H1 (cell line): ENCODE measurements at regions not wholly inside any gene's neighbourhood (a gene's known extent, or its start where the extent isn't known, plus 50 kb on each side); places are given as distances from the start of the nearest gene placed in this dataset.

Experiments used
- CTCF ChIA-PET: fragments of 300-600 bp; sonication (Branson Sonifier 250); formaldehyde crosslinking; loops from one replicate; lab custom pipeline; 2021; ENCODE audit not compliant: partially characterized antibody; lab: Charles Lee
- POLR2A ChIA-PET: fragments of 300-600 bp; sonication (Branson Sonifier 250); formaldehyde crosslinking; loops from one replicate; lab custom pipeline; 2021; ENCODE audit warnings: inconsistent platforms; ENCODE audit not compliant: partially characterized antibody; lab: Charles Lee
- DNase-seq, 2 experiments: peaks; one replicate each; pipeline versions ENCODE4 v3.0.0 to v3.0.0-alpha.2; 2010 to 2022; ENCODE audit warnings: low spot score in 2 of 2, low read depth in 1 of 2, mixed read lengths in 1 of 2
- FAIRE-seq: peaks from 2 replicates; lab custom pipeline; 2011; peaks lifted over from hg19 to GRCh38; lab: Jason Lieb, UNC
- H2AFZ ChIP-seq: 2 replicates; pipeline ENCODE4 v1.8.1; 2012; ENCODE audit warnings: low read length, inconsistent platforms
- H2AK5ac ChIP-seq: 2 replicates; pipeline ENCODE4 v1.6.1; 2013; ENCODE audit warnings: low read depth, low read length
- H2BK120ac ChIP-seq: replicated peaks from 2 replicates; pipeline ENCODE3; 2013; ENCODE audit warnings: low read depth, low read length, inconsistent platforms
- H2BK12ac ChIP-seq: 2 replicates; pipeline ENCODE4 v1.6.1; 2013; ENCODE audit warnings: low read depth, low read length
- H2BK15ac ChIP-seq: 2 replicates; pipeline ENCODE4 v1.6.1; 2013; ENCODE audit warnings: low read length
- H2BK20ac ChIP-seq: 2 replicates; pipeline ENCODE4 v1.6.1; 2013; ENCODE audit warnings: low read length
- H2BK5ac ChIP-seq: 2 replicates; pipeline ENCODE4 v1.6.1; 2013; ENCODE audit warnings: low read depth, low read length
- H3K14ac ChIP-seq: 2 replicates; pipeline ENCODE4 v1.6.1; 2013; ENCODE audit warnings: inconsistent platforms; ENCODE audit not compliant: insufficient read length
- H3K18ac ChIP-seq: 2 replicates; pipeline ENCODE4 v1.6.1; 2013; ENCODE audit warnings: low read length; ENCODE audit errors: extremely low read depth
- H3K23ac ChIP-seq: 2 replicates; pipeline ENCODE4 v1.6.1; 2013; ENCODE audit warnings: inconsistent platforms; ENCODE audit not compliant: insufficient read length
- H3K23me2 ChIP-seq: 2 replicates; pipeline ENCODE4 v1.6.1; 2013; ENCODE audit warnings: low read depth, low read length
- H3K27ac ChIP-seq: 2 replicates; pipeline ENCODE4 v1.6.1; 2011; ENCODE audit warnings: low read depth, low read length, inconsistent platforms
- H3K27me3 ChIP-seq, 4 experiments: replicated peaks in 1 of 4; 1 replicate in 1 of 4; 2 replicates in 3 of 4; pipeline versions ENCODE4 v1.6.1 to v1.8.1; 2011 to 2013; ENCODE audit warnings: low read length in 3 of 4, mild to moderate bottlenecking in 3 of 4, inconsistent platforms in 2 of 4, mixed read lengths in 2 of 4, moderate library complexity in 1 of 4; ENCODE audit not compliant: control insufficient read depth in 3 of 4, insufficient read depth in 3 of 4; ENCODE audit errors: extremely low read depth in 1 of 4
- H3K36me3 ChIP-seq, 4 experiments: 2 replicates each; pipeline versions ENCODE4 v1.6.1 to v1.8.1; 2011 to 2013; ENCODE audit warnings: mild to moderate bottlenecking in 4 of 4, low read length in 3 of 4, moderate library complexity in 2 of 4, control low read depth in 1 of 4, inconsistent platforms in 1 of 4; ENCODE audit not compliant: insufficient read depth in 4 of 4, control insufficient read depth in 2 of 4
- H3K4ac ChIP-seq: replicated peaks from 2 replicates; pipeline ENCODE3; 2013; ENCODE audit warnings: low read length, low read depth, mixed read lengths, inconsistent platforms; ENCODE audit not compliant: insufficient read length
- H3K4me1 ChIP-seq, 4 experiments: replicated peaks in 1 of 4; 1 replicate in 1 of 4; 2 replicates in 3 of 4; pipeline versions ENCODE4 v1.6.1 to v1.8.1; 2011 to 2013; ENCODE audit warnings: low read length in 3 of 4, inconsistent platforms in 2 of 4, mixed read lengths in 1 of 4; ENCODE audit not compliant: insufficient read depth in 4 of 4, control insufficient read depth in 3 of 4
- H3K4me2 ChIP-seq, 2 experiments: 2 replicates each; pipeline versions ENCODE4 v1.6.1 to v1.8.1; 2011 to 2013; ENCODE audit warnings: low read depth in 2 of 2, low read length in 2 of 2, control low read depth in 1 of 2, inconsistent platforms in 1 of 2, mild to moderate bottlenecking in 1 of 2; ENCODE audit not compliant: insufficient read depth in 1 of 2
- H3K4me3 ChIP-seq, 4 experiments: fragments of 200-600, 300-600 bp in 1 of 4; sonication (generic), shearing (Covaris generic), sonication (Bioruptor Twin) in 1 of 4; 2 replicates each; pipeline versions ENCODE4 v1.5.1 to v1.8.1; 2011 to 2016; ENCODE audit warnings: low read length in 4 of 4, low read depth in 3 of 4, control low read depth in 2 of 4, inconsistent platforms in 2 of 4, mild to moderate bottlenecking in 2 of 4, mixed read lengths in 1 of 4, moderate library complexity in 1 of 4; ENCODE audit not compliant: insufficient read depth in 2 of 4; ENCODE audit errors: extremely low read depth in 1 of 4
- H3K56ac ChIP-seq: replicated peaks from 2 replicates; pipeline ENCODE3; 2013; ENCODE audit warnings: low read depth, mild to moderate bottlenecking, mixed read lengths, low read length, inconsistent platforms; ENCODE audit not compliant: insufficient read length
- H3K79me1 ChIP-seq: 2 replicates; pipeline ENCODE4 v1.6.1; 2013; ENCODE audit warnings: low read depth, low read length, control low read depth
- H3K79me2 ChIP-seq, 2 experiments: 2 replicates each; pipeline versions ENCODE4 v1.6.1 to v1.8.1; 2012 to 2013; ENCODE audit warnings: low read length in 2 of 2, mild to moderate bottlenecking in 2 of 2, inconsistent platforms in 1 of 2; ENCODE audit not compliant: insufficient read depth in 2 of 2, control insufficient read depth in 1 of 2
- H3K9ac ChIP-seq, 4 experiments: replicated peaks in 1 of 4; 1 replicate in 1 of 4; 2 replicates in 3 of 4; pipeline versions ENCODE4 v1.6.1 to v1.8.1; 2011 to 2013; ENCODE audit warnings: low read depth in 3 of 4, low read length in 3 of 4, control low read depth in 2 of 4, mild to moderate bottlenecking in 2 of 4, moderate library complexity in 2 of 4, inconsistent platforms in 1 of 4; ENCODE audit errors: extremely low read depth in 1 of 4
- H3K9me3 ChIP-seq, 2 experiments: 2 replicates each; pipeline versions ENCODE4 v1.6.1 to v1.8.1; 2012 to 2013; ENCODE audit warnings: mild to moderate bottlenecking in 2 of 2, moderate library complexity in 2 of 2, control low read depth in 1 of 2, inconsistent platforms in 1 of 2, low read depth in 1 of 2, low read length in 1 of 2, mixed read lengths in 1 of 2; ENCODE audit not compliant: insufficient read depth in 2 of 2
- H4K20me1 ChIP-seq, 2 experiments: replicated peaks in 1 of 2; 2 replicates each; pipeline versions ENCODE3 to v1.8.1; 2011 to 2013; ENCODE audit warnings: inconsistent platforms in 2 of 2, low read length in 2 of 2, mild to moderate bottlenecking in 1 of 2; ENCODE audit not compliant: insufficient read depth in 2 of 2, control insufficient read depth in 1 of 2
- H4K5ac ChIP-seq: 2 replicates; pipeline ENCODE4 v1.6.1; 2013; ENCODE audit warnings: low read length, low read depth, mixed read lengths, inconsistent platforms; ENCODE audit not compliant: insufficient read length
- H4K8ac ChIP-seq: 2 replicates; pipeline ENCODE4 v1.8.0; 2013; ENCODE audit warnings: mild to moderate bottlenecking, moderate library complexity, low read length, inconsistent platforms; ENCODE audit not compliant: insufficient read depth; ENCODE audit errors: extremely low read depth
- H4K91ac ChIP-seq: replicated peaks from 2 replicates; pipeline ENCODE3; 2013; ENCODE audit warnings: low read length, mixed read lengths, inconsistent platforms; ENCODE audit not compliant: insufficient read length
- SAP30 ChIP-seq: fragments of 300-600 bp; sonication (generic); IDR thresholded peaks from 2 replicates; pipeline ENCODE4 v1.7.1; 2012; ENCODE audit warnings: low read length, moderate library complexity, mild to moderate bottlenecking, inconsistent platforms; ENCODE audit not compliant: insufficient read depth, insufficient replicate concordance

DNA sequence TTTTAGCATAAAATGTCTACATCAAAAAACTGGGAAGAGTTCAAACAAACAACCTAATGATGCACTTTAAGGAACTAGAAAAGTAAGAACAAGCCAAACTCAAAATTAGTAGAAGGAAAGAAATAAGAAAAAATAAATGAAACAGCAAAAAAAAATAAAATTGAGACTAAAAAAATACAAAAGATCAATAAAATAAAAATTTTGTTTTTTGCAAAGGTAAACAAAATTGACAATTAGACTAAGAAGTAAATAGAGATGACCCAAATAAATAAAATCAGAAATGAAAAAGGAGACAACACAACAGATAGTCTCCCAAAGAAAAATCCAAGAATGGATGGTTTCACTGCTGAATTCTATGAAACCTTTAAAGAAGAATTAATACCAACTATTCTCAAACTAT lies 89.6 kb upstream of the MME start:
- H3K56ac ChIP-seq = no peak overlapping the region
- no peak overlapping the region for H2BK15ac ChIP-seq
- no peak for FAIRE-seq
- no peaks in the 10 kb centered on the region for H3K9me3 ChIP-seq
- no peak for TF ChIP-seq SAP30
- TF ChIP-seq, all 59 proteins: peak for 0
- no peaks in the 10 kb centered on the region for H3K4me1 ChIP-seq
- no peak overlapping the region for H2AFZ ChIP-seq
- no peak for DNase-seq
- H3K14ac ChIP-seq = no peak overlapping the region
- H2AK5ac ChIP-seq = no peak overlapping the region
- H2BK120ac ChIP-seq = no peak overlapping the region
- no peaks in the 10 kb centered on the region for H3K23me2 ChIP-seq
- CTCF ChIA-PET = no interaction called here
- no peak overlapping the region for H3K23ac ChIP-seq
- no peaks in the 10 kb centered on the region for H3K79me1 ChIP-seq
- H2BK12ac ChIP-seq = no peak overlapping the region
- no peak overlapping the region for H3K18ac ChIP-seq
- POLR2A ChIA-PET = no interaction called here
- no peak overlapping the region for H3K27ac ChIP-seq
- H3K27me3 ChIP-seq = no peaks in the 10 kb centered on the region
- no peak overlapping the region for H4K91ac ChIP-seq
- H3K79me2 ChIP-seq = no peaks in the 10 kb centered on the region
- H3K4ac ChIP-seq = no peak overlapping the region
- H3K36me3 ChIP-seq = no peaks in the 10 kb centered on the region; a peak in 1 of 8 replicates
- no peak overlapping the region for H3K4me2 ChIP-seq
- no peak overlapping the region for H3K4me3 ChIP-seq
- no peak overlapping the region for H2BK20ac ChIP-seq
- H4K8ac ChIP-seq = no peak overlapping the region
- H3K9ac ChIP-seq = no peak overlapping the region
- no peaks in the 10 kb centered on the region for H4K20me1 ChIP-seq
- H4K5ac ChIP-seq = no peak overlapping the region
- H2BK5ac ChIP-seq = no peak overlapping the region
